Stimulated activated CD4-positive, alpha-beta T cell treated with anti-CD3 and anti-CD28 coated beads, Interleukin-1b, Interleukin-23, amount 100 ng/mL, for 4 hours (primary cell): ENCODE measurements at regions not wholly inside any gene's neighbourhood (a gene's known extent, or its start where the extent isn't known, plus 50 kb on each side); places are given as distances from the start of the nearest gene placed in this dataset.
"Not testable (repeated sequence)": the region's sequence is repeated elsewhere in the genome, so short reads cannot be mapped to it uniquely, and the experiment has no call there.

Source experiments
- DNase-seq, 2 donors: peaks; one replicate each; pipeline ENCODE4 v3.0.0-alpha.2; 2020; ENCODE audit warnings: low read depth in 2 of 2

GRCh38 chrX:20715176-20715575, 448.5 kb upstream of the RPS6KA3 start:
- DNase-seq, result no peak

- no peak for DNase-seq
Measured at GRCh38 chrX:20712811-20713210, 446.1 kb upstream of the RPS6KA3 start.

- no peak for DNase-seq
Measured at GRCh38 chrX:20711366-20711765, 444.7 kb upstream of the RPS6KA3 start.

DNA sequence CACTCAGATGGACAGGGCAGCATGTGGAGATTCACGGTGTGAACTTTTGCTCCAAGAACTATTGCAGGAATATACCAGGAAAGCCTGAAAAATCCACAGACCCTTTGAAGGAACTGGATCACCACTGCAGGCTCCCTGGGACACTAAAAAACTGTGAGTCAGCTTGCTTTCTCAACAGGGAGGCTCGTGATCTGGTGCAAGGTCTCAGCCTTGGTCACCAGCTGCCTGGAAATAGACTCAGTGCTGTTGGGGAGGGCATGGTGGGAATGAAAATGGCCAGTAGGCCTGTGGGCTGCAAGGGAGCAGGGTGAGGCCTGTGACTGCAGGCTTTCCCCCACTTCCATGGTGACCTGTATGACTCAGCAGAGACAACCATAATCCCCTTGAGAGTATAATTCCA, 426.4 kb upstream of the RPS6KA3 start:
- DNase-seq, result no peak

- no peak for DNase-seq
Measured at GRCh38 chrX:20686256-20686655, 419.5 kb upstream of the RPS6KA3 start.

GRCh38 chrX:20685652-20686051, 418.9 kb upstream of the RPS6KA3 start:
- DNase-seq, result no peak

- DNase-seq, result no peak
Measured at GRCh38 chrX:20681683-20682082, 415.0 kb upstream of the RPS6KA3 start.

DNA sequence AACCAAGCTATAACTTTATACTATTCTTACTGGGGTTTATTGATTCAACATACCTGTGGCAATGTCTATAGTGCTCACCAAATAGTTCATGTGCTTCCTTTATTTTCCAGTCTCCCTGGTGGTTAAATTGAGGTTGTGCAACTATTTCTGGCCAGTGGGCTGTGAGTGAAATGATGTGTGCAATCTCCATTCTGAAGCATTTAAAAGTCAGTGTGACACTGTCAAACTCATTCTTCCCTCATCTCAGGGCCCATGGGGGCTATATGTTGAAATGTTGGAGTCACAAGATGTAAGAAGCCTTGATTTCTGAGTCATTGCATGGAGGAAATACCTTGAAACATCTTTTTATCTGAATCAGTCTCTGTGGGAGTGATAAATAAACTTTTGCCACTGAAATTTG, 414.3 kb upstream of the RPS6KA3 start:
- no peak for DNase-seq

DNA sequence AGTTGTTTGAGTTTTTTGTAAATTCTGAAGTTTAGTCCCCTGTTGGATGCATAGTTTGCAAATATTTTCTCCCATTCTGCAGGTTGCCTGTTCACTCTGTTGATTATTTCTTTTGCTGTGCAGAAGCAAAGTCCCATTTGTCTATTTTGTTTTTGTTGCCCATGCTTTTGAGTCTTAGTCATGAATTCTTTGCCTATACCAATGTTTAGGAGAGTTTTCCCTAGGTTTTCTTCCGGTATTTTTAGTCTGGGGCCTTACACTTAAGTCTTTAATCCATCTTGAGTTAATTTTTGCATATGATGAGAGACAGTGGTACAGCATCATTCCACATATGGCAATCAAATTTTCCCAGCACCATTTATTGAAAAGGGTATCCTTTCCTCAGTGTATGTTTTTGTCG, 405.8 kb upstream of the RPS6KA3 start:
- DNase-seq, result no peak

DNA sequence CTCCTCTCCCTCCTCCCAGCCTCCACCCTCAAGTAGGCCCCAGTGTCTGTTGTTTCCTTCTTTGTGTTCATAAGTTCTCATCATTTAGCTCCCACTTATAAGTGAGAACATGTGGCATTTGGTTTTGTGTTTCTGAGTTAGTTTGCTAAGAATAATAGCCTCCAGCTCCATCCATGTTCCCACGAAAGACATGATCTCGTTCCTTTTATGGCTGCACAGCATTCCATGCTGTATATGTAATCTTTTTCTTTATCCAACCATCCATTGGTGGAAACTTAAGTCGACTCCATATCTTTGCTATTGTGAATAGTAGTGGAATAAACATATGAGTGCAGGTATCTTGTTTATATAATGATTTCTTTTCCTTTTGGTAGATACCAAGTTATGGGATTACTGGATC, 405.0 kb upstream of the RPS6KA3 start:
- not testable (repeated sequence) for DNase-seq

- DNase-seq, result no peak
Measured at GRCh38 chrX:20670611-20671010, 403.9 kb upstream of the RPS6KA3 start.

GRCh38 chrX:20668550-20668949, 401.8 kb upstream of the RPS6KA3 start:
- no peak for DNase-seq

DNA sequence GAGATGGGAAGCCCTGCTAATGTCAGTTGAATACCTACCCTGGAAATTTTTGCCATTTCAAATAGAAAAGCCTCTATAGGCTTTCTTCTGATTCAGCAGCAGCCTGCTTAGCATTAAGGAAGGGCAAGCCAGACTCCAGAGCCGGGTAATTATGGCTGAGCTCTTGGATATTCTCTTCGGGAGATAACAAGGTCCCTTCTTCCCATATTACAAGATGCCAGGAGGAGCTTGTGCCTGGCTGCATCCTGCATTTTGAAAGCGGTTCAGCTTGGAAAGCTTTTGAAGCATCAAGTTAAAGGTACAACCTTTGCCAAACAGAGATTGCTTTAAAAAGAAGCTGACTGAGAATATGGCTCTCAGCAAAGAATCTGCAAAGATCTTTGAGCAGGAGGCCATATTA, 399.6 kb upstream of the RPS6KA3 start:
- DNase-seq, result no peak

- no peak for DNase-seq
Measured at GRCh38 chrX:20665481-20665880, 398.8 kb upstream of the RPS6KA3 start.

DNA sequence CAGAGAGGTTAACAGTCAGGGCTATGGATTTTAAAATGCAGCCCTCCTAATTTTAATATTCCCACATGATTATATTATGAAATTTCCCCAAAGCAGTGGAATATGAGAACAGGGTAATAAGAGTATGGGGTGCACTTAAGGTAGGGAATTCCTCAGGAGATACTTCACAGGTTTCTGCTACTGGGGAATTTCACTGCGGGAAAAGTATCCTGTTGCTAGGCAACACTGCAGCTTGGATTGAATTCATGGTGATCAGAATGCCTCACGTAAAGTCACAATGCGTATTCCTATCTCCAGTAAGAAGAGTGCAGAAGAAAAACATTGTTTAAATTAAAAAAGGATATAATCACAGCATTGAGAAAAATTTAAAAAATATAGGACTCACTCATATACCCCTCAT, 398.1 kb upstream of the RPS6KA3 start:
- DNase-seq, result no peak

DNA sequence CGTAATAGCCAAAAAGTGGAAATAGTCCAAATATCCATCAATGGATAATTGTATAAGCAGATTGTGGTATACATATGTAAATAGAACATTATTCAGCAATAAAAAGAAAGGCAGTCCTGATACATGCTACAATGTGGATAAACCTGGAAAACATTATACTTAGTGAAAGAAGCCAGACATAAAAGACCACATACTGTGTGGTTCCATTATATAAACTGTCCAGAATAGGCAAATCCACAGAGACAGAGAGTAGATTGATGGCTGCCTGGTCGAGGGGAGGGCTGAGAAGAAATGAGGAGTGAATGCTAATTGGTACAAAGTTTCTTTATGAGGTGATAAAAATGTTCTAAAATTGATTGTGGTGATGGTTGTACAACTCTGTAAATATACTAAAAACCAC, 397.4 kb upstream of the RPS6KA3 start:
- no peak for DNase-seq

- DNase-seq, result no peak
Measured at GRCh38 chrX:20663336-20663735, 396.6 kb upstream of the RPS6KA3 start.

GRCh38 chrX:20656721-20657120, 390.0 kb upstream of the RPS6KA3 start:
- no peak for DNase-seq

- no peak for DNase-seq
Measured at GRCh38 chrX:20654596-20655106, 387.9 kb upstream of the RPS6KA3 start.

- no peak for DNase-seq
Measured at GRCh38 chrX:20653070-20653469, 386.4 kb upstream of the RPS6KA3 start.

DNA sequence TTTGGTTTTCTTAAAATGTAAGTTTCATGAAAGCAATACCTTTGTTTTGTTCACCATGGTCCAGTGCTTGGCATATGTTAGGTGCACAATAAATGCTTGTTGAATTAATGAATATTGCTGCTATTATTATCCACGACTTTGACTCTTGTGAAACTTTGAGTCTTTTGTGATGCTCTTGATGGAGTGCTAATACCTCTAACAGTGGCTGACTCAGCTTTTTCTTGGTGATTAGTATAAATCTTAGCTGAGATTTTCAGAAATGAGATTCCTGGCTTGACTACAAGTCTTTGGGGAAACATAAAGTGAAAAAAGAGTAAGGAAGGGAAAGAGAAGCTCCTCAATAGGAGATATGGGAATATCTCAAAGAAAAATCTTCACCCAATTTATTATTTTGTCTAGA, 375.2 kb upstream of the RPS6KA3 start:
- DNase-seq, result no peak

GRCh38 chrX:20639115-20639514, 372.4 kb upstream of the RPS6KA3 start:
- DNase-seq, result no peak

DNA sequence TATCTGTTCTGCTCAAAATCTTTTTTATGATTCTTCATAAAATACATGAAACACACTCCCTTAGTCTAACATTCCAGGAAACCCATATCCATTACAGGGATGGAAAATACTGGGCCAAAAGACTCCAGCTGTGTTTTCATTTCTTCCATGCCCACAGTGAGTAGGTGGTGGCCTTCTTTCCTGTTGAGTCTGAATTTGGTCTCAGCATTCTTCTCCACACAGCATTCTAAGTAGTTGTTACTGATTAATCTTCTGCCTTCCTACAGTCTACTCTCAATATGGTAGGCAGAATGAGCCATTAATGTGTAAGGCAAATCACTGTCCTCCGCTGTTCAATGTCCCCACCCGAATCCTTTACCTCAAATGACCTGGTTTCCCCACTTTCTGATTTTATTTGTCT, 370.6 kb upstream of the RPS6KA3 start:
- no peak for DNase-seq

GRCh38 chrX:20633451-20633850, 366.7 kb upstream of the RPS6KA3 start:
- no peak for DNase-seq

DNA sequence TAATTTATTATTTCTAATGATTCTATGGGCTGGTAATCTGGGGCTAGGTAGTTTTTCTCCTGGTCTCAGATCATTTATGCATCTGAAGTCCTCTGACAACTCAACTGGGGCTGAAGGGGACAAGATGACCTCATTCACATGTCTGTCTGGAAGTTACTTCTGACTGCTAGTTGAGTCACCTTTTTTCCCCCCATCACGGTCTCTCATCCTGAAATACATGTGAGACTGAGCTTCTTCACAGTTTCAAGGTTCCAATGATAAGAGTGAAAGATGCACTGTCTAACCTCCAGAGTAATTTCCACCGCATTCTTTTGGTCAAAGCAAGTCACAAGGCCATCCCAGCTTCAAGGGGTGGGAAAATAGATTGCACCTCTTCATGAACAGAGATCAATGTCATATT, 356.7 kb upstream of the RPS6KA3 start:
- DNase-seq, result no peak
